HEK293T (cell line): ENCODE measurements at regions not wholly inside any gene's neighbourhood (a gene's known extent, or its start where the extent isn't known, plus 50 kb on each side); places are given as distances from the start of the nearest gene placed in this dataset.

Source experiments
- FOXK2 ChIP-seq: fragments of 450-650 bp; IDR thresholded peaks from 2 replicates; pipeline ENCODE4 v1.6.1; 2016; ENCODE audit warnings: mild to moderate bottlenecking
- FOXM1 ChIP-seq: fragments of 450-650 bp; IDR thresholded peaks from 2 replicates; pipeline ENCODE4 v1.6.1; 2017; ENCODE audit warnings: mild to moderate bottlenecking, borderline replicate concordance
- LEF1 ChIP-seq: fragments of 450-650 bp; IDR thresholded peaks from 2 replicates; pipeline ENCODE4 v1.6.1; 2017; ENCODE audit warnings: mild to moderate bottlenecking, borderline replicate concordance
- NFRKB ChIP-seq: fragments of 450-650 bp; IDR thresholded peaks from 2 replicates; pipeline ENCODE4 v1.6.1; 2016; ENCODE audit warnings: mild to moderate bottlenecking, moderate library complexity
- SP1 ChIP-seq: fragments of 450-650 bp; IDR thresholded peaks from 2 replicates; pipeline ENCODE4 v1.6.1; 2017
- SUZ12 ChIP-seq: fragments of 450-650 bp; IDR thresholded peaks from 2 replicates; pipeline ENCODE4 v1.6.1; 2016; ENCODE audit warnings: mild to moderate bottlenecking
- TARDBP ChIP-seq: fragments of 450-650 bp; IDR thresholded peaks from 2 replicates; pipeline ENCODE4 v1.6.1; 2016
- ZNF384 ChIP-seq: fragments of 450-650 bp; IDR thresholded peaks from 2 replicates; pipeline ENCODE4 v1.6.1; 2016

DNA sequence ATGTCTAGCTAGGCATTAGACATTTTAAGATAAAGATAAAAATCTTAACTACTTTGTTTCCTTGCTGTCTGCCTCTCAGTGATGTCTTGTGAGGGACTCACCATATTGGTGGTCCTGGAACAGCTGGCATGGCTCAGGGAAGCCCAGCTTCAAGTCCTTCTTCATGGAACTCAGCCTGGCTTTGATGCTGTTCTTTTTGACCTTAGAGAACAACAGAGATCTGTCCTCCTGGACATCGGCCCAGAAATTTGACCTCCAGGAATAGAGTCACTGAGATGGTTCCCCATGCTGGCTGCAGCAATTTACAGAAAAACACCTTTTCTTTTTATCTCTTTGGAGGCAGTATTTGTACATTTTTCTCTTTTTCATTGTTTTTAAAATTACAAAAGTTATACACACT, 235.5 kb upstream of the WWC1 start:
- TF ChIP-seq SUZ12 (no peak), SP1 (no peak), FOXM1 (no peak), TARDBP (no peak), ZNF384 (no peak), FOXK2 (no peak), LEF1 (no peak), NFRKB (no peak)
